PFSK-1 (cell line): ENCODE measurements at regions not wholly inside any gene's neighbourhood (a gene's known extent, or its start where the extent isn't known, plus 50 kb on each side); places are given as distances from the start of the nearest gene placed in this dataset.

Source experiments
- FOXP2 ChIP-seq: optimal IDR thresholded peaks from 2 replicates; pipeline ENCODE3; 2011; ENCODE audit warnings: borderline replicate concordance, control low read depth, inconsistent platforms; ENCODE audit not compliant: insufficient read depth; ENCODE audit errors: extremely low read length, extremely low read depth
- POLR2AphosphoS5 ChIP-seq: IDR thresholded peaks from 2 replicates; pipeline ENCODE4 v1.6.1; 2012; ENCODE audit warnings: low read depth, mild to moderate bottlenecking, control low read depth, low read length, moderate library complexity
- SIN3A ChIP-seq: IDR thresholded peaks from 2 replicates; pipeline ENCODE4 v1.6.1; 2012; ENCODE audit warnings: mild to moderate bottlenecking, low read length, moderate library complexity, borderline replicate concordance; ENCODE audit not compliant: insufficient read depth
- TAF1 ChIP-seq: IDR thresholded peaks from 2 replicates; pipeline ENCODE4 v1.6.1; 2012; ENCODE audit warnings: low read length, control low read depth, borderline replicate concordance; ENCODE audit not compliant: insufficient read depth
- TF ChIP-seq, protein P1 (sequence below), 2 experiments: IDR thresholded peaks; 2 replicates each; pipeline versions ENCODE4 v1.6.1 to v1.8.0; 2011 to 2012; ENCODE audit warnings: low read depth in 2 of 2, low read length in 2 of 2, control low read depth in 1 of 2, inconsistent platforms in 1 of 2, mild to moderate bottlenecking in 1 of 2, moderate library complexity in 1 of 2; ENCODE audit not compliant: insufficient read depth in 1 of 2

DNA sequence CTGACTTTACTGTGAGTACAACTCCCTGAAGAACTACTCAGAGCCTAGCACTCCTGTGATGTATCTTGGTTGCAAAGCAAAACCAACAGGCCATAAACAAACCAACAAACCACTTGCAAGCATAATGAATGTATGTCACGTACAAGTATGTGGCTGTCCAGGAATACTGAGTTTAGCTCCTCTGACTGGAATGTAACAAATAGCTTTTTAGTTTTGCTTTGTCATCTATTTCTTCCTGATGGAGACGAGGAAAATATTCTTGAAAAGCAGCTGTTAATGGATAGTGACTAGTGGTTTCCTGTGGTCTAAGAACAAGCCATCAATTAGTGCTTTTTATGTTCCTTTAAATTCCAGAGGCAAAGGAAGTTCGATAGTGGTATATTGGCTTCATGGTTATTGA lies 101.9 kb upstream of the LY86 start:
- no peak for TF ChIP-seq TAF1
- TF ChIP-seq FOXP2, result no peak
- no peak for TF ChIP-seq SIN3A
- no peak for TF ChIP-seq POLR2AphosphoS5
- TF ChIP-seq, protein P1, sequence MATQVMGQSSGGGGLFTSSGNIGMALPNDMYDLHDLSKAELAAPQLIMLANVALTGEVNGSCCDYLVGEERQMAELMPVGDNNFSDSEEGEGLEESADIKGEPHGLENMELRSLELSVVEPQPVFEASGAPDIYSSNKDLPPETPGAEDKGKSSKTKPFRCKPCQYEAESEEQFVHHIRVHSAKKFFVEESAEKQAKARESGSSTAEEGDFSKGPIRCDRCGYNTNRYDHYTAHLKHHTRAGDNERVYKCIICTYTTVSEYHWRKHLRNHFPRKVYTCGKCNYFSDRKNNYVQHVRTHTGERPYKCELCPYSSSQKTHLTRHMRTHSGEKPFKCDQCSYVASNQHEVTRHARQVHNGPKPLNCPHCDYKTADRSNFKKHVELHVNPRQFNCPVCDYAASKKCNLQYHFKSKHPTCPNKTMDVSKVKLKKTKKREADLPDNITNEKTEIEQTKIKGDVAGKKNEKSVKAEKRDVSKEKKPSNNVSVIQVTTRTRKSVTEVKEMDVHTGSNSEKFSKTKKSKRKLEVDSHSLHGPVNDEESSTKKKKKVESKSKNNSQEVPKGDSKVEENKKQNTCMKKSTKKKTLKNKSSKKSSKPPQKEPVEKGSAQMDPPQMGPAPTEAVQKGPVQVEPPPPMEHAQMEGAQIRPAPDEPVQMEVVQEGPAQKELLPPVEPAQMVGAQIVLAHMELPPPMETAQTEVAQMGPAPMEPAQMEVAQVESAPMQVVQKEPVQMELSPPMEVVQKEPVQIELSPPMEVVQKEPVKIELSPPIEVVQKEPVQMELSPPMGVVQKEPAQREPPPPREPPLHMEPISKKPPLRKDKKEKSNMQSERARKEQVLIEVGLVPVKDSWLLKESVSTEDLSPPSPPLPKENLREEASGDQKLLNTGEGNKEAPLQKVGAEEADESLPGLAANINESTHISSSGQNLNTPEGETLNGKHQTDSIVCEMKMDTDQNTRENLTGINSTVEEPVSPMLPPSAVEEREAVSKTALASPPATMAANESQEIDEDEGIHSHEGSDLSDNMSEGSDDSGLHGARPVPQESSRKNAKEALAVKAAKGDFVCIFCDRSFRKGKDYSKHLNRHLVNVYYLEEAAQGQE (IDR thresholded peaks at IDR 0.05; ENCODE audit: insufficient read depth in 1 of 2, low read depth in 2 of 2, low read length in 2 of 2), result no peak

DNA sequence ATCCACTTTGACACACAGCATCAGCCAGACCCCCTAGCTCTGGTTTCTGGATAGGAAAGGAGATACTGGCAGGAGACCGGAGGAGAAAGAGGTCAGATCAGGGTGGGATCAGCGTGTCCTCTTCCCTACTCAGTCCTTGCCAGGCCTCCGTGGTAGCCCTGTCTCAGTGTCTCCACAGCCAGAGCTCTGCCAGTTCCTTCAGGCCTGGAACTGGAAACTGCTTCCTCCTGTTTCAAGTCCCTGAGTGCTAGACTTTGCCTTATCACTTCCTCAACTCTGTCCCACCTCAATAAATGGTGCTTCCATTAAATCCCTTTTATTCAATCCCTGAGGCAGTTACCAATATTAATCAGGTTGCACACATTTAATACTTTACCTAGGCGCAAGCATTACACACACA lies 96.8 kb upstream of the LY86 start:
- TF ChIP-seq SIN3A, result no peak
- no peak for TF ChIP-seq FOXP2

DNA sequence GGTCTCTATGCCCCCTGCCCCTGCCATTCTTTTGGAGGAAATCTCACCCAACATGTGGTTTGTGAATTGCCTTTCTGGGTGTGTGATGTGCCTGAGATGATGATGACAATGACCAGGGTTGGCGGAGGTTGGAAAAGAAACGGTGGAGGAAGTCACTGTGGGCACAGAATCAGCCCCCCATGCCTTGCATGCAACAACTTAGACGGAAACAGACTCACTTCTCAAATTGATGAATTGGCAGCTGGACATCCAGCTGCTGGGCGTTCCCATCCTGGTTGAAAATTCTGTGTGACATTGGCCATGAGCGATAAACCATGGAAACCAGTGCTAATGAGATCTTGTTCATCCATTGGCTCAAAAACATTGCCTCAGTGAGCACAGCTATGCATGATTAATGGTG lies 95.8 kb upstream of the LY86 start:
- no peak for TF ChIP-seq SIN3A
- TF ChIP-seq POLR2AphosphoS5, result no peak
- no peak for TF ChIP-seq FOXP2
- TF ChIP-seq, protein P1 (IDR thresholded peaks at IDR 0.05; ENCODE audit: insufficient read depth in 1 of 2, low read depth in 2 of 2, low read length in 2 of 2), result no peak
- no peak for TF ChIP-seq TAF1

DNA sequence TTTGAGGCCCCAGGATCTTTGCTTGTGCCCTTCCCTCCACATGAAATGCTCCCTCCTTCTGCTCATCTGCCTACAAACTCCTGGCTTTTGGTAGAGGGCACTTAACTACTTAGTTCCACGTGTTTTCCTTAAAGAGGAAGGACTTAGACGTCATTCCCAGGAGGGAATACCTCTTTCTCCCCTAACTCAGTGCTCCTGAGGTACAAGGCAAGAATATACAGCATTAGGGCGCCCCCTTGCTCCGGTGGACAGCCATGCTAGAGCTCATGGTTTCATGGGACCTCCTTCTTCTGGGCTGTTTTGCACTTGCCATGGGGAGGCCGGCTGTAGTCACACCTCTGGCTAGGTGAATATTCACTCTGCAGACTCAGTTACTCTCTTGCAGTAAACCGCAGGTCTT lies 93.8 kb upstream of the LY86 start:
- TF ChIP-seq, protein P1 (IDR thresholded peaks at IDR 0.05; ENCODE audit: insufficient read depth in 1 of 2, low read depth in 2 of 2, low read length in 2 of 2), result no peak
- TF ChIP-seq SIN3A, result no peak
- TF ChIP-seq TAF1, result no peak
- no peak for TF ChIP-seq POLR2AphosphoS5
- no peak for TF ChIP-seq FOXP2

DNA sequence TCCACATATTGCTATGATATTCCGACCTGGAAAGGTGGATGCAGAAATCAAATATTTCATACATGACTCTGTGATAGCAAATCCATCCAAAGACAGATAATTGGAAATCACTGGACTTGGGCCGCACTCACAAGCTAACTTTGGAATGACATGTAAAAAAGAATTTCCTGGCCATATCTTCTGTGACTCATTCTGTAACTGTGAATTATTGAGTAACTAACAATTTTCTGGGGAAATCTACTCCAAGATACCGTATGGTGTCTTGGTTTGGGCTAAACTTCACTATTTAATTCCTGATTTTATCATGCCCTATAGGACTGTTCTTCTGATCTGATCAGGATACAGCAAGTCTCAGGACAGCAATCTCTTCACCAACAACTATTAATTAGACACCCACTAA lies 92.7 kb upstream of the LY86 start:
- TF ChIP-seq FOXP2 (no peak), TAF1 (no peak), POLR2AphosphoS5 (no peak), SIN3A (no peak)
- TF ChIP-seq, protein P1 (IDR thresholded peaks at IDR 0.05; ENCODE audit: insufficient read depth in 1 of 2, low read depth in 2 of 2, low read length in 2 of 2), result no peak
